Mesothelial cell of epicardium (in vitro differentiated cells): ENCODE measurements at regions not wholly inside any gene's neighbourhood (a gene's known extent, or its start where the extent isn't known, plus 50 kb on each side); places are given as distances from the start of the nearest gene placed in this dataset.
A peak's percentile ranks its signal among the peaks of the same experiment; 100 is the strongest.

ENCODE experiments used
- DNase-seq, 2 experiments: peaks; one replicate each; pipeline ENCODE4 v3.0.0; 2021; ENCODE audit warnings: low spot score in 2 of 2; ENCODE audit not compliant: unreplicated experiment in 2 of 2
- H3K27ac Mint-ChIP-seq: 2 replicates; pipeline ENCODE4 v1.8.0; 2021; ENCODE audit warnings: mixed read lengths
- H3K27me3 Mint-ChIP-seq: 2 replicates; pipeline ENCODE4 v1.8.0; 2021; ENCODE audit warnings: low read depth, mixed read lengths
- H3K36me3 Mint-ChIP-seq: 2 replicates; pipeline ENCODE4 v1.8.0; 2021; ENCODE audit warnings: mixed read lengths
- H3K4me1 Mint-ChIP-seq: 2 replicates; pipeline ENCODE4 v1.8.0; 2021; ENCODE audit warnings: mixed read lengths
- H3K4me3 Mint-ChIP-seq: 2 replicates; pipeline ENCODE4 v1.8.0; 2021; ENCODE audit warnings: mild to moderate bottlenecking, moderate library complexity, mixed read lengths
- H3K9me3 Mint-ChIP-seq: 2 replicates; pipeline ENCODE4 v1.8.0; 2021; ENCODE audit warnings: mixed read lengths
- CTCF ChIP-seq: fragments of 200-600 bp; sonication (generic); IDR thresholded peaks from one replicate; pipeline ENCODE4 v1.5.0; 2021; ENCODE audit warnings: antibody characterized with exemption; ENCODE audit not compliant: unreplicated experiment

- TF ChIP-seq CTCF, result no peak
- peak in 1 of 2 experiments; percentile 35 for DNase-seq
- Mint-ChIP-seq H3K4me3 (no peak overlapping the region), H3K9me3 (peaks cover 25% of the 10 kb centered on the region), H3K36me3 (no peaks in the 10 kb centered on the region), H3K27ac (no peak overlapping the region), H3K4me1 (no peaks in the 10 kb centered on the region), H3K27me3 (peaks cover 2% of the 10 kb centered on the region)
Observed at GRCh38 chr14:104263675-104264358, 125.4 kb downstream of the KIF26A start.

GRCh38 chr14:104264495-104265265, 126.3 kb downstream of the KIF26A start:
- DNase-seq, result peak in 1 of 2 experiments; percentile 36
- H3K4me1 Mint-ChIP-seq, result no peaks in the 10 kb centered on the region
- H3K36me3 Mint-ChIP-seq, result no peaks in the 10 kb centered on the region
- no peak overlapping the region for H3K27ac Mint-ChIP-seq
- H3K4me3 Mint-ChIP-seq, result no peak overlapping the region
- H3K9me3 Mint-ChIP-seq, result peaks cover 18% of the 10 kb centered on the region
- peaks cover 2% of the 10 kb centered on the region for H3K27me3 Mint-ChIP-seq
- TF ChIP-seq CTCF, result no peak

GRCh38 chr14:104265918-104266630, 127.7 kb downstream of the KIF26A start:
- peak in 1 of 2 experiments; percentile 21 for DNase-seq
- Mint-ChIP-seq H3K9me3 (peaks cover 7% of the 10 kb centered on the region), H3K27me3 (no peaks in the 10 kb centered on the region), H3K4me3 (no peak overlapping the region), H3K27ac (no peak overlapping the region), H3K36me3 (no peaks in the 10 kb centered on the region), H3K4me1 (no peaks in the 10 kb centered on the region)
- no peak for TF ChIP-seq CTCF

- Mint-ChIP-seq H3K36me3 (no peaks in the 10 kb centered on the region), H3K9me3 (no peaks in the 10 kb centered on the region), H3K4me3 (no peak overlapping the region), H3K27me3 (no peaks in the 10 kb centered on the region), H3K27ac (no peak overlapping the region), H3K4me1 (no peaks in the 10 kb centered on the region)
- DNase-seq, result peak in 1 of 2 experiments; percentile 31
- TF ChIP-seq CTCF, result no peak
Observed at GRCh38 chr14:104266631-104267575, 128.5 kb downstream of the KIF26A start.

- Mint-ChIP-seq H3K27ac (no peak overlapping the region), H3K27me3 (peaks cover 3% of the 10 kb centered on the region), H3K4me1 (no peaks in the 10 kb centered on the region), H3K36me3 (no peaks in the 10 kb centered on the region), H3K9me3 (no peaks in the 10 kb centered on the region), H3K4me3 (no peak overlapping the region)
- no peak for TF ChIP-seq CTCF
- DNase-seq, result peak in 1 of 2 experiments; percentile 26
Observed at GRCh38 chr14:104267895-104268294, 129.5 kb downstream of the KIF26A start.
